Activated T-helper 2 cell treated with anti-CD3 and anti-CD28 coated beads, Interferon-gamma antibody, Interleukin-2, Interleukin-4, amounts not matched to agents 10 μg/mL and 5 μg/mL and 100 μg/mL, durations not matched to agents 14 hours and 24 hours and 36 hours (primary cell): ENCODE measurements at regions not wholly inside any gene's neighbourhood (a gene's known extent, or its start where the extent isn't known, plus 50 kb on each side); places are given as distances from the start of the nearest gene placed in this dataset.

Experiments used
- DNase-seq: peaks from one replicate; pipeline ENCODE4 v3.0.0; 2021; ENCODE audit warnings: low spot score
- H3K27ac Mint-ChIP-seq: one replicate; pipeline ENCODE4 v1.8.0; 2021; ENCODE audit warnings: mixed read lengths
- H3K27me3 Mint-ChIP-seq: one replicate; pipeline ENCODE4 v1.8.0; 2021; ENCODE audit warnings: low read depth, mixed read lengths
- H3K36me3 Mint-ChIP-seq: one replicate; pipeline ENCODE4 v1.8.0; 2021; ENCODE audit warnings: low read depth, mixed read lengths
- H3K4me1 Mint-ChIP-seq: one replicate; pipeline ENCODE4 v1.8.0; 2021; ENCODE audit warnings: low read depth, mixed read lengths
- H3K4me3 Mint-ChIP-seq: one replicate; pipeline ENCODE4 v1.8.0; 2021; ENCODE audit warnings: low read depth, mild to moderate bottlenecking, moderate library complexity, mixed read lengths
- H3K9me3 Mint-ChIP-seq: one replicate; pipeline ENCODE4 v1.8.0; 2021; ENCODE audit warnings: mixed read lengths
- intact Hi-C: fragments of 100-400 bp; cut with micrococcal nuclease; formaldehyde crosslinking; loops from one replicate; pipeline ENCODE4 v1.15.1; 2023

DNA sequence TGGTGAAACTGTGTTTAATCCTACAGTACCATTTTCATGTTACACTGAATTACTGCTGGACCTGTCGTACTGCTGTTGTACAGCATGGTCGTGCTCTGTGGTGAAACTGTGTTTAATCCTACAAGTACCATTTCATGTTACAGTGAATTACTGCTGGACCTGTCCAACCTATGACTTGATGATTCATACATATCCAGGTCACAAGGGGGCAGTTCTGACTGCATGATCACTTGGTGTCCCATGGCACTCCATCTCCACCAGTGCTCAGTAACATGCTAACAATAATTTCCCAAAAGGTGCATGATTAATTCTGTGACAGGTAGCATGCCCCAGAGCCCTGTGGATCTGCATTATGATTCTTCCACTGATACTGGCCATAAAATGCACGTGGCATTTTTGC, 101.6 kb downstream of the ADCYAP1 start:
- Mint-ChIP-seq H3K36me3 (no peaks in the 10 kb centered on the region), H3K27me3 (no peaks in the 10 kb centered on the region), H3K9me3 (peaks cover 3% of the 10 kb centered on the region), H3K27ac (no peak overlapping the region), H3K4me3 (no peak overlapping the region), H3K4me1 (no peaks in the 10 kb centered on the region)
- no peak for DNase-seq
- intact Hi-C loops: no loop called here

DNA sequence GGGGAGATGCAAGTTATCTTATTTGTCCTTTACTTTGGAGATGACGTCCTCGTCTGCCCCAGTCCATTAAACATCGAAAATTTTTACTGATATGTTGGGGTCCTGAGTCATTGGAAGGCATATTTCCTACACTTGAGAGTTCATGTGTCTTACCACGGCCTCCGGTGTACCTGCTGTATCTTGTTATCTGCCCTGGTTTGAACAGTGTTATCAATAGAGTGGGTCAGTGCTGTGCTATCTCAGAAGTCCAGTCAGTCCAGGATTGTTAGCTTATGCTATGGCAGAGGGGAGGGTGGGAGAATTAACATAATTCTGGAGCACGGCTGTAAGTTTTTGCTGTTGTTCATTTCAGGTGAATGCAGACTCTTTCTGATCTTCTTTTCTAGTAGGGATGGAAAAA, 102.3 kb downstream of the ADCYAP1 start:
- intact Hi-C loops: no loop called here
- no peak for DNase-seq
- Mint-ChIP-seq H3K4me1 (no peaks in the 10 kb centered on the region), H3K27me3 (no peaks in the 10 kb centered on the region), H3K27ac (no peak overlapping the region), H3K9me3 (peaks cover 3% of the 10 kb centered on the region), H3K4me3 (no peak overlapping the region), H3K36me3 (no peaks in the 10 kb centered on the region)

DNA sequence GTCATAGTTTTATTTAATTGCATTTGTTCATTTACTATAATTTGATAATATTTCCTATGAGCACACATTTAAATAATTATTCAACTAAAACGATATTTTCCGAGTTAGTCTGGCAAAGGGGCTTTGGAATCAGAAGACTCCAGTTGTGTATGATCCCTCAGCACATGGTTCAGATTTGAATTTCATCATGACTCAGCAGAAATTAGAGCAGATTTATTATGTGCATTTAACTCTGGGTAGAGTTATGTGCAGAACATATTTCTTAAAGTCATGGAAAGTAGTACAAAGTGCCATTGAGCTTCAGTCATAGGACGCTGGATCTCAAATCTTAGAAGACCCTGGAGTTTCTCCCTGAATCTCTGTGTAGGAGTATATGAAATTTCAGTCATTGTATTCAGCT, 106.7 kb downstream of the ADCYAP1 start:
- Mint-ChIP-seq H3K27me3 (no peaks in the 10 kb centered on the region), H3K4me3 (no peak overlapping the region), H3K4me1 (no peaks in the 10 kb centered on the region), H3K9me3 (no peaks in the 10 kb centered on the region), H3K27ac (no peak overlapping the region), H3K36me3 (no peaks in the 10 kb centered on the region)
- intact Hi-C loops: no loop called here
- no peak for DNase-seq

DNA sequence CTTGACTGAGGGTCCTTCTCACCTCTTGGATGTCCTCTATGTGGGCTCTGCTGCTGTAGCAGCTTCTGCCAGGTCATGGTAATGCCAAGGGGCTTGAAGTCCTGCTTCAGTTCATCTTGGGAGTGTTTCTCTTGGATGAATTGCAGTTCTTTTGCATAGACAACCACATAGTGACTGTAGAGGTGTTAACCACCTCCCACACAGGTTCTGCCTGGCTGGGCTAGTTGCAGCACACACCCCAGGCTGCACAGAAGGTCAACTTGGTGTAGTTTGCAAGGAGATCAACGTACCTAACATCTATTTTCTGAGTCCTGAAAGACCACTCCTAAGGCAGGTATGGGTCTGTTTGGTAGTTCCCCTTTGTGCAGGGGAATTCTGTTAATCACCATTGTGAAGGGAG, 108.1 kb downstream of the ADCYAP1 start:
- no peak overlapping the region for H3K27ac Mint-ChIP-seq

DNA sequence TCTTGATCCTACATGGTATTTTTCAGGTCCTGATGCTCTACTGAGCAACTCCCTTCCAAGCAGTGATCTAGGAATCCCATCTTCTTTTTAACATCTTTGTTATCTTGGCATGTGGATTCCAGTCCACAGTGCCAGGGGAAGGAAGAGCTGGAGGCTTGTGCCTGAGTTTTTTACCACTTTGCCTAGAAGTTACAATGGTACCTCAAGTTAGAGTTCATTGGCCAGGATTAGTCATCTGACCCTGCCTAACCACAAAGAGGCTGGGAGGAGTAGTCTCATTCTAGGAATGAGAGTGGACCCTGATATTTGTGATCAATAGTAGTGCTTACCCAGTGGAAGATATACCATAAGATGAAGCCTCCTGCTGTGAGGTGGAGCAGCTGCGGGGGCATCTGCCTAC, 109.3 kb downstream of the ADCYAP1 start:
- no peaks in the 10 kb centered on the region for H3K27me3 Mint-ChIP-seq
- H3K9me3 Mint-ChIP-seq: no peaks in the 10 kb centered on the region
- intact Hi-C loops: no loop called here
- H3K36me3 Mint-ChIP-seq: no peaks in the 10 kb centered on the region
- no peak overlapping the region for H3K4me3 Mint-ChIP-seq
- no peak overlapping the region for H3K27ac Mint-ChIP-seq
- no peak for DNase-seq
- no peaks in the 10 kb centered on the region for H3K4me1 Mint-ChIP-seq

More for the DNA sequence above, 108.1 kb downstream of the ADCYAP1 start:
- Mint-ChIP-seq H3K4me1 (no peaks in the 10 kb centered on the region), H3K4me3 (no peak overlapping the region), H3K9me3 (no peaks in the 10 kb centered on the region), H3K27me3 (no peaks in the 10 kb centered on the region), H3K36me3 (no peaks in the 10 kb centered on the region)
- no peak for DNase-seq
- intact Hi-C loops: no loop called here

DNA sequence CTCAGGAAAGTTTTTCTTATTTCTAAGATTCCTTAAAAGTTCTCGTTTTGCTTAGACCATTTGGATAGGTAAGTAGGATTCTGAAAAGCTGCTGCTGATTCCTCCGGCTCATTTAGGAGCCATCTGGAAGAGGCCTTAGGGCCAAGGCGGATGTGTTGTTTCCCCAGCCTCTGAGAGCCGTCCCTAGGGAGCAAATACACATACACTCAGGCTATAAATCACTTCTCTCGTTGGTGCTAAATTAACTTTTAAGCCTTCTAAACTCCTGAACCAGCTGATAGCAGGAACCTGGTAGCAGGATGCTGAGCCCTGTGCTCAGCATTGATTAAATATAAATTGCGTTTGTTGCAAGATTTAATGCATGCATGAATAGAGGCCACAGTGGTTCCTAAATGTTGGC, 109.8 kb downstream of the ADCYAP1 start:
- no peaks in the 10 kb centered on the region for H3K9me3 Mint-ChIP-seq
- no peak overlapping the region for H3K27ac Mint-ChIP-seq
- intact Hi-C loops: no loop called here
- no peak for DNase-seq
- no peaks in the 10 kb centered on the region for H3K27me3 Mint-ChIP-seq
- H3K36me3 Mint-ChIP-seq: no peaks in the 10 kb centered on the region
- no peak overlapping the region for H3K4me3 Mint-ChIP-seq
- H3K4me1 Mint-ChIP-seq: no peaks in the 10 kb centered on the region

DNA sequence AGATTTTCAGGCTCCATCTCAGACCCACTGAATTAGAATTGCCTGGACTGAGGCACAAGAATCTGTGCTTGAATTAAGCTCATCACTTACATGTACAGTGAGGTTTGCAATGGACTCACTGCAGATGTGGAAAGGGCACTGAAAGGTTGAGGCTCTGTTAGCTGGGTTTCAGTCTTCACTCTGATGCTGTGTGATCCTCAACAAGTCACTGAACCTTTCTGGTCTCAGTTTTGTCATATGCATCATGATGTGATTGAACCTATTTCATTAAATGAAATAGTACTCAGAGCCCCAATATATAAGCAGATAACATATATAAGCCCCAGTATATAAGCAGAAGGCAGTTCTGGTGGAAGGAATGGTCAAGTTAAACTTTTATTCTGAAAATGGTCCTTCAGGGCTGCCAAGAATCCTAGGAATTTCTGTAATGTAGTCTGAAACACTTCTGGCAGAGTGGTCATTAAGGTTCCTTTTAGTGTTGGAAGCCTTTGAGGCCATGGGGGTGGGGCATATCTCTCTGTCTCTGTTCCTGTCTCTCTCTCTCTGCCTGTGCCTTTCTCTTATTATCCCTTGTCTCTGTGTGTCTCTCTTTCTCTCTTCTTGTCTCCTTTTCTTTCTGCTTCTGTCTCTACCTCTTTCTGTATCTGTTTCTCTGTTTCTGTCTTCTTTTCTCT, 110.4 kb downstream of the ADCYAP1 start:
- intact Hi-C loops: no loop called here
- DNase-seq: no peak
- Mint-ChIP-seq H3K27me3 (no peaks in the 10 kb centered on the region), H3K36me3 (no peaks in the 10 kb centered on the region), H3K4me1 (no peaks in the 10 kb centered on the region), H3K4me3 (no peak overlapping the region), H3K9me3 (no peaks in the 10 kb centered on the region), H3K27ac (no peak overlapping the region)

DNA sequence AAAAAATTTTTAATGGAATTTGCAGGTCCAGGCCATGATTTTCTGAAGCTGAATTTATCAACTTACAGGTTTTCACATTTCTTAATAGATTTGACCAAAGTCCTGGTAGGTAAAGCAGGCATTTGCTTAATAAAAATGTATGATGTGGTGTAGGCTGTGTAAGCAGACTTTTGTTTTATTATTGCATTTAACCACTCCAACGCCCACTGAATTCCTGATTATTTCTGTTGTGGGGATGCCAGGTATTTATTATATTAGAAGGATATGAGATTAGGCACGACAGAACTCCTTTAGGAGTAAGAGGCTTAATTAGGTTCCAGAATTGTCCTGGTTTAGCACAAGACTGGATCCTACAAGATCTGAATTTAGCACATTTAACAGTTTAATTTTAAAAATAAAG, 111.1 kb downstream of the ADCYAP1 start:
- no peaks in the 10 kb centered on the region for H3K9me3 Mint-ChIP-seq
- H3K27ac Mint-ChIP-seq: no peak overlapping the region
- H3K27me3 Mint-ChIP-seq: no peaks in the 10 kb centered on the region
- H3K4me1 Mint-ChIP-seq: no peaks in the 10 kb centered on the region
- no peak for DNase-seq
- intact Hi-C loops: no loop called here
- no peaks in the 10 kb centered on the region for H3K36me3 Mint-ChIP-seq
- no peak overlapping the region for H3K4me3 Mint-ChIP-seq

DNA sequence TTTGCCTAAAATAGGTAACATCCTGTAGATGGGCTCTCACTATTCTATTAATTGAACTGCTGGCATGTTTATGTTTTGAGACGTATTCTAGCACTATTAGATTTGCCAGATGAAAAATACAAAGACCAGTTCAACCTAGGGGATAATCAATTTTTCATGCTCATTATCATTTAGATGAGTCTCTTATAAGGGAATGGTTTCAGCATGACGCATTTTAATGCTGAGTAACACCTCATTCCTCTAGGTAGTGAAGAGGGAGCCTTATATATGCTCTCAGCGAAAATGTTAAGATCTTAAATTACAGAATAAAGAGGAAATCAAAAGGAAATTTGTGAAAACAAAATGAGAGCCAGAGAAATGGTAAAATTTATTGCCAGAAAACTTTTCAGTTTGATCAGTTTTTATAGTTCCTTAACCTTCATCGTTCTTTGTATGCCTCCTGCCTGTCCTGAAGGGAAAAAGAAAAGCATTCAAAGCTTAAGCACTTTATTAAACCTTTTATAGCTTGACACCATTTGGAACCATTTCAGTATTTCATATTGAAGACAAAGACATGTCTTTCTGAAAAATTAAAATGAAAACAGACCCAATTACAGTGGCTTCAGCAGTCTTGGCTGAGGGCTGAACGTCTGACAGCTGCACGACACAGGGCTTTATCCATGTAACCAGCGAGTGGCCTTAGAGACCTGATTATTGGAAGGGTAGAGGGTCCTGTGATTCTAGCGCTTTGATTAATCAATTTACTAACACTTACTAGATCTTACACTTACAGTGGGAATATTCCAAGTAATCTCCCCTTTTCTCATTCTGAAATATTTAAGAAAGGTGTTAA, 112.8 kb downstream of the ADCYAP1 start:
- H3K36me3 Mint-ChIP-seq: no peaks in the 10 kb centered on the region
- H3K27ac Mint-ChIP-seq: no peak overlapping the region
- H3K4me1 Mint-ChIP-seq: no peaks in the 10 kb centered on the region
- no peak overlapping the region for H3K4me3 Mint-ChIP-seq
- no peak for DNase-seq
- H3K27me3 Mint-ChIP-seq: no peaks in the 10 kb centered on the region
- intact Hi-C loops: no loop called here
- H3K9me3 Mint-ChIP-seq: no peaks in the 10 kb centered on the region

DNA sequence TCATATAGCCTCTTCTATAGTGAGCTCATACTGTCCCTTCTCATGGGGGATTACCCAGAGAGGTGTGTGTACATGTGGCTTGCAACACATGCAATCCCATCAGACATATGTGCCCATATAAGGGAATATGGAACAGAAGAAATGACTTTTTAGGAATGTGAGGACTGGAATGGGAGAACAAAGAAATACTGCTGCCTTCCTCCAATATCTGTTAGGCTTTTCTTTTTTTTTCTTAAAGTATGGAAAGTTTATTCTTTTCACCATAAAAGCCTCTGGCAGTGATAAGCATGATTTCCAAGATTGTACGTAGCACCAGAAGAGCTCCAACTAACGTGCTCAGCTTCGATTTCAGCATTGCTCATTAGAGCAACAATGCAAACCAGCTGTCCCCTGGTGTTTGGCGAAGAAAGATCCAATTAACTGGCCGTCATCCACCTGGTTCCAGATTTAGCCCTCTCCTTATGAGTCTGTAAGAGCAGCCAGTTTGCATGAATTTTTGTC, 113.6 kb downstream of the ADCYAP1 start:
- Mint-ChIP-seq H3K4me1 (no peaks in the 10 kb centered on the region), H3K27me3 (no peaks in the 10 kb centered on the region), H3K4me3 (no peak overlapping the region), H3K9me3 (no peaks in the 10 kb centered on the region), H3K27ac (no peak overlapping the region), H3K36me3 (no peaks in the 10 kb centered on the region)
- no peak for DNase-seq
- intact Hi-C loops: no loop called here

DNA sequence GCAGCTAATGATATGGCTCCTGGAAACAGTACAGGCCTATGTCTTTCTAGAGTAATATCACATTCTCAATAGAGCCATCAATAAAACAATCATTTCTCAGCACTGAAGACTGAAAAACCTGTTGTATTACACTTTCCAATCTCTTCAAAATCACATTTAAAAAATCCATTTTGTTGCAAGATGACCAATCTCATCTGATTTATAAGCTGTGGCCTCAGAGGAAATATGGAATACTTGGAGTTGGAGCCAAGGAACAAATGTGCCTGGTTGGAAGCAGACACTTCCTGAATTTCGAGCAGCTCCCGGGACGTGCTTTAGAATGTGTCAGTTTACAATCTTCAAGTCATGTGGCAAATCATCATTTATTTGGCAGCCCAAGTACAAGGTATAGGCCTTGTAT, 114.5 kb downstream of the ADCYAP1 start:
- Mint-ChIP-seq H3K9me3 (no peaks in the 10 kb centered on the region), H3K4me3 (no peak overlapping the region), H3K36me3 (no peaks in the 10 kb centered on the region), H3K27ac (no peak overlapping the region), H3K27me3 (no peaks in the 10 kb centered on the region), H3K4me1 (no peaks in the 10 kb centered on the region)
- DNase-seq: no peak
- intact Hi-C loops: no loop called here

DNA sequence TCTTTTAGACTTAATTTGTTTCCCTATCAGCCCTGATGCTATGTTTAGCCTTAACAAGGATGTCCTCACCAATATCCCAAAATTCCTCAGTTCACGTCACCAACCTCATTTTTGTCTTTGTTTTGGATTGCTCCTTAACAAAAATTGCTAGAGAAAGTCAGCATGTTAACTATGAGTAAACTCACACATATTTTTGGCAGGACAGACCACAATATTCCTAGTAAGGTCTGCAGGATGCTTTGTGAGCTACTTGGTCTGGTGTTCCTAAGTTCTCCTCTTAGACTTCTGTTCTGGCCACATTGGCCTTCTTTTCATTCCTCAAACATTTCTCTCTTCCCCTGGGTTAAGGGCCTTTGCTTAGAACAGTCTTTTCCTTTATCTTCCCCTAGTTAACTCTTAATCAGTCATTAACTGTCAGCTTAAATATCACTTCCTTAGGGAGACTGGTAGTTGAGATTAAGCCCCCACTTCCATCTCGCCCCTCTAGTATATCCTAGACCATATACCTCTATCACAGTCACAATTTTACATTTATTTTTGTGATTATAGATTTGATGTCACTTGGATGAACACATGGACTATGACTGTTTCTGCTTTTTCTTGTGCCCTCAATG, 116.2 kb downstream of the ADCYAP1 start:
- Mint-ChIP-seq H3K9me3 (no peaks in the 10 kb centered on the region), H3K4me3 (no peak overlapping the region), H3K27ac (no peak overlapping the region), H3K4me1 (no peaks in the 10 kb centered on the region), H3K27me3 (no peaks in the 10 kb centered on the region), H3K36me3 (no peaks in the 10 kb centered on the region)
- intact Hi-C loops: no loop called here
- DNase-seq: no peak

DNA sequence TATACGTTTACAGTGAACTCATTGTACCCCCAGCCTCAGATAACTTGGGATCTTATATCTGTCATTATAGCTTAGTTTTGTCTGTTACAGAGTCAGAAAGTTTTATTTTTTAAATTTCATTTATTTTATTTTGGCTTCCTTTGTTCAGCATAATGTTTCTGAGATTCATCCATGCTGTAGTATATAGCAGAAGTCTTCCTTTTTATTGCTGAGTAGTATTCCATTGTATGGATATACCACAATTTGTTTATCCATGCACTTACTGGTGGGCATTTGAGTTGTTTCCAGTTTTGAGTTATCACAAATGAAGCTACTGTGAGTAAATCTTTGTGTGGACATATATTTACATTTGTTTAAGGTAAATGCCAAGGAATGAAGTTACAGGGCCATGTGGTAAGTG, 122.3 kb downstream of the ADCYAP1 start:
- no peaks in the 10 kb centered on the region for H3K27me3 Mint-ChIP-seq
- H3K4me1 Mint-ChIP-seq: no peaks in the 10 kb centered on the region
- intact Hi-C loops: no loop called here
- H3K9me3 Mint-ChIP-seq: peaks cover 10% of the 10 kb centered on the region
- H3K36me3 Mint-ChIP-seq: no peaks in the 10 kb centered on the region
- DNase-seq: no peak
- no peak overlapping the region for H3K27ac Mint-ChIP-seq
- no peak overlapping the region for H3K4me3 Mint-ChIP-seq
